Progenitor cell of endocrine pancreas (in vitro differentiated cells): ENCODE measurements at regions not wholly inside any gene's neighbourhood (a gene's known extent, or its start where the extent isn't known, plus 50 kb on each side); places are given as distances from the start of the nearest gene placed in this dataset.
"Not testable (repeated sequence)": the region's sequence is repeated elsewhere in the genome, so short reads cannot be mapped to it uniquely, and the experiment has no call there.

ENCODE experiments used
- DNase-seq: peaks from one replicate; pipeline ENCODE4 v3.0.0; 2021; ENCODE audit warnings: low spot score; ENCODE audit not compliant: unreplicated experiment
- H3K27ac Mint-ChIP-seq: 2 replicates; pipeline ENCODE4 v1.8.0; 2021; ENCODE audit warnings: mild to moderate bottlenecking, moderate library complexity, mixed read lengths
- H3K27me3 Mint-ChIP-seq: 2 replicates; pipeline ENCODE4 v1.8.0; 2021; ENCODE audit warnings: mixed read lengths
- H3K36me3 Mint-ChIP-seq: 2 replicates; pipeline ENCODE4 v1.8.0; 2022; ENCODE audit warnings: mixed read lengths; ENCODE audit not compliant: insufficient read depth
- H3K4me1 Mint-ChIP-seq: 2 replicates; pipeline ENCODE4 v1.8.0; 2021; ENCODE audit warnings: low read depth, mixed read lengths
- H3K4me3 Mint-ChIP-seq: 2 replicates; pipeline ENCODE4 v1.8.0; 2021; ENCODE audit warnings: low read depth, mild to moderate bottlenecking, moderate library complexity, mixed read lengths
- H3K9me3 Mint-ChIP-seq: 2 replicates; pipeline ENCODE4 v1.8.0; 2021; ENCODE audit warnings: low read depth, mixed read lengths
- TF ChIP-seq, protein P1 (sequence below): fragments of 200-600 bp; sonication (generic); IDR thresholded peaks from one replicate; pipeline ENCODE4 v1.5.0; 2021; ENCODE audit warnings: antibody characterized with exemption, mild to moderate bottlenecking; ENCODE audit not compliant: unreplicated experiment

GRCh38 chr6:102746941-102747340 lies 1353.4 kb downstream of the GRIK2 start:
- no peak overlapping the region for H3K27ac Mint-ChIP-seq
- DNase-seq: no peak

GRCh38 chr6:102742754-102743356 lies 1349.3 kb downstream of the GRIK2 start:
- Mint-ChIP-seq H3K27ac (peak overlapping the region; percentile 66), H3K9me3 (no peaks in the 10 kb centered on the region), H3K4me1 (peaks cover 13% of the 10 kb centered on the region), H3K36me3 (no peaks in the 10 kb centered on the region), H3K27me3 (no peaks in the 10 kb centered on the region), H3K4me3 (no peak overlapping the region)
- TF ChIP-seq, protein P1, sequence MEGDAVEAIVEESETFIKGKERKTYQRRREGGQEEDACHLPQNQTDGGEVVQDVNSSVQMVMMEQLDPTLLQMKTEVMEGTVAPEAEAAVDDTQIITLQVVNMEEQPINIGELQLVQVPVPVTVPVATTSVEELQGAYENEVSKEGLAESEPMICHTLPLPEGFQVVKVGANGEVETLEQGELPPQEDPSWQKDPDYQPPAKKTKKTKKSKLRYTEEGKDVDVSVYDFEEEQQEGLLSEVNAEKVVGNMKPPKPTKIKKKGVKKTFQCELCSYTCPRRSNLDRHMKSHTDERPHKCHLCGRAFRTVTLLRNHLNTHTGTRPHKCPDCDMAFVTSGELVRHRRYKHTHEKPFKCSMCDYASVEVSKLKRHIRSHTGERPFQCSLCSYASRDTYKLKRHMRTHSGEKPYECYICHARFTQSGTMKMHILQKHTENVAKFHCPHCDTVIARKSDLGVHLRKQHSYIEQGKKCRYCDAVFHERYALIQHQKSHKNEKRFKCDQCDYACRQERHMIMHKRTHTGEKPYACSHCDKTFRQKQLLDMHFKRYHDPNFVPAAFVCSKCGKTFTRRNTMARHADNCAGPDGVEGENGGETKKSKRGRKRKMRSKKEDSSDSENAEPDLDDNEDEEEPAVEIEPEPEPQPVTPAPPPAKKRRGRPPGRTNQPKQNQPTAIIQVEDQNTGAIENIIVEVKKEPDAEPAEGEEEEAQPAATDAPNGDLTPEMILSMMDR: no peak
- no peak for DNase-seq

More at GRCh38 chr6:102746941-102747340, 1353.4 kb downstream of the GRIK2 start:
- Mint-ChIP-seq H3K27me3 (no peaks in the 10 kb centered on the region), H3K9me3 (no peaks in the 10 kb centered on the region), H3K4me1 (peaks cover 11% of the 10 kb centered on the region), H3K4me3 (no peak overlapping the region), H3K36me3 (no peaks in the 10 kb centered on the region)
- TF ChIP-seq, protein P1: no peak

- Mint-ChIP-seq H3K27ac (no peak overlapping the region), H3K4me3 (no peak overlapping the region), H3K36me3 (no peaks in the 10 kb centered on the region), H3K4me1 (peaks cover 13% of the 10 kb centered on the region), H3K9me3 (no peaks in the 10 kb centered on the region), H3K27me3 (no peaks in the 10 kb centered on the region)
- DNase-seq: no peak
- TF ChIP-seq, protein P1: no peak
These were observed 1348.5 kb downstream of the GRIK2 start for GRCh38 chr6:102742028-102742427.

GRCh38 chr6:102736941-102737368 lies 1343.4 kb downstream of the GRIK2 start:
- H3K9me3 Mint-ChIP-seq: no peaks in the 10 kb centered on the region
- no peaks in the 10 kb centered on the region for H3K36me3 Mint-ChIP-seq
- TF ChIP-seq, protein P1: no peak
- no peak for DNase-seq
- H3K4me3 Mint-ChIP-seq: no peak overlapping the region
- peaks cover 1% of the 10 kb centered on the region for H3K4me1 Mint-ChIP-seq
- no peak overlapping the region for H3K27ac Mint-ChIP-seq
- no peaks in the 10 kb centered on the region for H3K27me3 Mint-ChIP-seq

- TF ChIP-seq, protein P1: no peak
- H3K36me3 Mint-ChIP-seq: no peaks in the 10 kb centered on the region
These were observed 1339.4 kb downstream of the GRIK2 start for GRCh38 chr6:102732898-102733297.

DNA sequence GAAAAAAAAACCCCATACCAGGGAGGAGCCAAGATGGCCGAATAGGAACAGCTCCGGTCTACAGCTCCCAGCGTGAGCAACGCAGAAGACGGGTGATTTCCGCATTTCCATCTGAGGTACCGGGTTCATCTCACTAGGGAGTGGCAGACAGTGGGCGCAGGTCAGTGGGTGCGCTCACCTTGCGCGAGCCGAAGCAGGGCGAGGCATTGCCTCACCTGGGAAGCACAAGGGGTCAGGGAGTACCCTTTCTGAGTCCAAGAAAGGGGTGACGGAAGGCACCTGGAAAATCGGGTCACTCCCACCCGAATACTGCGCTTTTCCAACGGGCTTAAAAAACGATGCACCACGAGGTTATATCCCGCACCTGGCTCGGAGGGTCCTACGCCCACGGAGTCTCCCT lies 1328.6 kb downstream of the GRIK2 start:
- not testable (repeated sequence) for DNase-seq, H3K27ac Mint-ChIP-seq, H3K4me1 Mint-ChIP-seq, H3K4me3 Mint-ChIP-seq, H3K27me3 Mint-ChIP-seq, H3K9me3 Mint-ChIP-seq, H3K36me3 Mint-ChIP-seq

More at GRCh38 chr6:102732898-102733297, 1339.4 kb downstream of the GRIK2 start:
- Mint-ChIP-seq H3K9me3 (peaks cover 4% of the 10 kb centered on the region), H3K4me3 (no peak overlapping the region), H3K27me3 (no peaks in the 10 kb centered on the region), H3K27ac (no peak overlapping the region), H3K4me1 (no peaks in the 10 kb centered on the region)
- no peak for DNase-seq
